Left colon (tissue), 2 donors: ENCODE measurements at regions not wholly inside any gene's neighbourhood (a gene's known extent, or its start where the extent isn't known, plus 50 kb on each side); places are given as distances from the start of the nearest gene placed in this dataset.

Experiments
- ATAC-seq: fragments of 200-7000 bp; cut with Tn5 transposase; one replicate; pipeline ENCODE4 v1.9.1; 2020; ENCODE audit warnings: mild to moderate bottlenecking, moderate library complexity
- DNase-seq, 2 donors: peaks; one replicate each; pipeline ENCODE4 v3.0.0-alpha.2; 2020
- intact Hi-C, 2 donors: fragments of 100-400 bp; cut with DNase I in 1 of 2; cut with micrococcal nuclease in 1 of 2; formaldehyde crosslinking; loops; one replicate each; pipeline versions ENCODE4 v1.11.2 to v1.14.0; 2022; cut with DNase I, micrococcal nuclease
- donor health status: DM: no; HTN: no; CAD: no.
- donor health status: DM: yes; HTN: yes; CAD: no.

GRCh38 chr3:115246461-115247020 lies 99.5 kb upstream of the ZBTB20 start:
- ATAC-seq, result no peak
- no peak for DNase-seq
- intact Hi-C loops, result no loop called here

- DNase-seq, result no peak
- no peak for ATAC-seq
- intact Hi-C loops, result no loop called here
These were observed 101.2 kb upstream of the ZBTB20 start for GRCh38 chr3:115248274-115248673.

- intact Hi-C loops, result no loop called here
- no peak for ATAC-seq
- no peak for DNase-seq
These were observed 104.4 kb upstream of the ZBTB20 start for GRCh38 chr3:115251509-115251908.

- ATAC-seq (no peak), DNase-seq (no peak)
- intact Hi-C loops, result no loop called here
These were observed 105.6 kb upstream of the ZBTB20 start for GRCh38 chr3:115252679-115253078.

- DNase-seq, result no peak
- intact Hi-C loops, result no loop called here
- no peak for ATAC-seq
These were observed 107.6 kb upstream of the ZBTB20 start for GRCh38 chr3:115254492-115255196.

GRCh38 chr3:115255197-115255585 lies 108.1 kb upstream of the ZBTB20 start:
- ATAC-seq, result no peak
- no peak for DNase-seq
- intact Hi-C loops, result no loop called here

GRCh38 chr3:115270849-115271248 lies 123.8 kb upstream of the ZBTB20 start:
- intact Hi-C loops, result no loop called here
- ATAC-seq (no peak), DNase-seq (no peak)

GRCh38 chr3:115272036-115272824 lies 125.1 kb upstream of the ZBTB20 start:
- intact Hi-C loops, result no loop called here
- ATAC-seq, result no peak

GRCh38 chr3:115275896-115276295 lies 128.8 kb upstream of the ZBTB20 start:
- intact Hi-C loops, result no loop called here
- DNase-seq, result no peak
- ATAC-seq, result no peak

More at GRCh38 chr3:115272036-115272824, 125.1 kb upstream of the ZBTB20 start:
- DNase-seq, result no peak

GRCh38 chr3:115279939-115280338 lies 132.9 kb upstream of the ZBTB20 start:
- intact Hi-C loops, result no loop called here
- no peak for ATAC-seq
- no peak for DNase-seq

GRCh38 chr3:115280506-115280905 lies 133.4 kb upstream of the ZBTB20 start:
- no peak for DNase-seq
- intact Hi-C loops, result no loop called here
- ATAC-seq, result no peak

- DNase-seq (no peak), ATAC-seq (no peak)
- intact Hi-C loops, result no loop called here
These were observed 134.9 kb upstream of the ZBTB20 start for GRCh38 chr3:115281697-115282675.

GRCh38 chr3:115284980-115285379 lies 137.9 kb upstream of the ZBTB20 start:
- intact Hi-C loops, result no loop called here
- DNase-seq (no peak), ATAC-seq (no peak)

GRCh38 chr3:115286529-115287197 lies 139.6 kb upstream of the ZBTB20 start:
- intact Hi-C loops, result no loop called here
- no peak for ATAC-seq
- DNase-seq, result no peak

GRCh38 chr3:115287198-115287597 lies 140.1 kb upstream of the ZBTB20 start:
- ATAC-seq (no peak), DNase-seq (no peak)
- intact Hi-C loops, result no loop called here

GRCh38 chr3:115292131-115292530 lies 145.0 kb upstream of the ZBTB20 start:
- ATAC-seq, result no peak
- intact Hi-C loops, result no loop called here
- DNase-seq, result no peak

GRCh38 chr3:115292677-115293165 lies 145.6 kb upstream of the ZBTB20 start:
- DNase-seq, result no peak
- no peak for ATAC-seq
- intact Hi-C loops, result no loop called here

- ATAC-seq (no peak), DNase-seq (no peak)
- intact Hi-C loops, result no loop called here
These were observed 146.2 kb upstream of the ZBTB20 start for GRCh38 chr3:115293321-115293720.
